Stomach (tissue), 8 donors: ENCODE measurements at regions not wholly inside any gene's neighbourhood (a gene's known extent, or its start where the extent isn't known, plus 50 kb on each side); places are given as distances from the start of the nearest gene placed in this dataset.
"Not testable (repeated sequence)": the region's sequence is repeated elsewhere in the genome, so short reads cannot be mapped to it uniquely, and the experiment has no call there.

ENCODE experiments used
- DNase-seq, 2 donors: peaks; one replicate each; pipeline versions ENCODE4 v3.0.0 to v3.0.0-alpha.2; 2013 to 2019
- H3K27ac ChIP-seq, 5 donors: fragments of 200-600 bp in 4 of 5; sonication (generic) in 4 of 5; one replicate each; pipeline ENCODE4 v1.5.1; 2013 to 2019; ENCODE audit warnings: mild to moderate bottlenecking in 1 of 5, moderate library complexity in 1 of 5
- H3K27me3 ChIP-seq, 3 donors: fragments of 200-600 bp; sonication (generic); one replicate each; pipeline ENCODE4 v1.5.1; 2017 to 2019; ENCODE audit warnings: mixed run types in 1 of 3
- H3K36me3 ChIP-seq, 4 donors: fragments of 200-600 bp; sonication (generic); 1 replicate in 3 of 4; 2 replicates in 1 of 4; pipeline ENCODE4 v1.5.1; 2016 to 2019
- H3K4me1 ChIP-seq, 4 donors: fragments of 200-600 bp; sonication (generic); one replicate each; pipeline ENCODE4 v1.5.1; 2016 to 2019
- H3K4me3 ChIP-seq, 4 donors: fragments of 200-600 bp; sonication (generic) in 3 of 4; one replicate each; pipeline ENCODE4 v1.5.1; 2016 to 2019; ENCODE audit warnings: mild to moderate bottlenecking in 1 of 4
- H3K9me3 ChIP-seq, 4 donors: fragments of 200-600 bp; sonication (generic); one replicate each; pipeline ENCODE4 v1.5.1; 2016 to 2019
- CTCF ChIP-seq, 7 experiments: fragments of 450-650 bp in 4 of 7; fragments of 200-600 bp in 3 of 7; sonication (generic) in 3 of 7; IDR thresholded peaks; one replicate each; pipeline ENCODE4 v1.5.1; 2016 to 2019; ENCODE audit warnings: antibody characterized with exemption in 7 of 7, control low read depth in 2 of 7, mild to moderate bottlenecking in 1 of 7
- EP300 ChIP-seq: sonication (generic); formaldehyde crosslinking; IDR thresholded peaks from one replicate; pipeline ENCODE4 v1.6.1; 2017; ENCODE audit warnings: antibody characterized with exemption
- POLR2A ChIP-seq, 4 donors: fragments of 450-650 bp; IDR thresholded peaks; one replicate each; pipeline ENCODE4 v1.6.1; 2016; ENCODE audit warnings: antibody characterized with exemption in 4 of 4, control low read depth in 2 of 4, mild to moderate bottlenecking in 1 of 4, moderate library complexity in 1 of 4
- POLR2AphosphoS5 ChIP-seq, 3 donors: sonication (generic); formaldehyde crosslinking; IDR thresholded peaks; one replicate each; pipeline ENCODE4 v1.6.1; 2016; ENCODE audit warnings: antibody characterized with exemption in 3 of 3
- WGBS, 5 donors: extraction: QIAGEN DNeasy Blood & Tissue Kit in 3 of 5; methylation state at CpG; one replicate each; pipeline versions ENCODE4 v1.1.5 to v1.1.7; 2013 to 2018; 5-methylcytosine and 5-hydroxymethylcytosine counted together
- intact Hi-C: fragments of 100-400 bp; cut with DNase I; formaldehyde crosslinking; loops from one replicate; pipeline ENCODE4 v1.15.1; 2023; ENCODE audit warnings: low total_unique reads
- donor health status: healthy with polysubstance abuse.
- donor health status: Bipolar disorder and iron deficiency.
- donor health status: healthy.

GRCh38 chr1:47690341-47691250 lies 252.8 kb downstream of the FOXD2 start:
- intact Hi-C loops: no loop called here
- Histone ChIP-seq H3K4me1 (no peaks in the 10 kb centered on the region), H3K9me3 (no peaks in the 10 kb centered on the region), H3K27ac (no peak overlapping the region), H3K36me3 (no peaks in the 10 kb centered on the region), H3K4me3 (no peak overlapping the region), H3K27me3 (peaks cover 0 to 46% (median 8%) of the 10 kb centered on the region in 3 donors)
- TF ChIP-seq EP300: no peak
- TF ChIP-seq POLR2AphosphoS5 (IDR thresholded peaks at IDR 0.05): no peak
- no peak for TF ChIP-seq CTCF (IDR thresholded peaks at IDR 0.05)
- no peak for TF ChIP-seq POLR2A (IDR thresholded peaks at IDR 0.05)
- no peak for DNase-seq
- WGBS, 5 donors: 74 to 81% (median 75%) methylated on average over 15 of the region's 15 CpGs

- H3K4me1 ChIP-seq, H3K36me3 ChIP-seq, H3K27ac ChIP-seq, DNase-seq, H3K4me3 ChIP-seq, intact Hi-C loops, H3K9me3 ChIP-seq: not testable (repeated sequence)
- 90 to 94% (median 93%) methylated on average over 4 of the region's 4 CpGs for WGBS, 5 donors
- peaks cover 0 to 46% (median 8%) of the 10 kb centered on the region in 3 donors for H3K27me3 ChIP-seq
Observed at GRCh38 chr1:47691293-47691692, 253.4 kb downstream of the FOXD2 start.

- Histone ChIP-seq H3K27ac (no peak overlapping the region), H3K36me3 (no peaks in the 10 kb centered on the region), H3K4me3 (no peak overlapping the region), H3K4me1 (no peaks in the 10 kb centered on the region), H3K27me3 (peaks cover 0 to 46% (median 8%) of the 10 kb centered on the region in 3 donors), H3K9me3 (no peaks in the 10 kb centered on the region)
- 94 to 100% (median 97%) methylated on average over 7 of the region's 7 CpGs for WGBS, 5 donors
- peak in 1 of 2 donors; percentile 3 for DNase-seq
- TF ChIP-seq EP300 (no peak), POLR2AphosphoS5 (IDR thresholded peaks at IDR 0.05) (no peak), CTCF (IDR thresholded peaks at IDR 0.05) (no peak), POLR2A (IDR thresholded peaks at IDR 0.05) (no peak)
- intact Hi-C loops: no loop called here
Observed at GRCh38 chr1:47692196-47692595, 254.4 kb downstream of the FOXD2 start.

- no peak for DNase-seq
- Histone ChIP-seq H3K9me3 (no peaks in the 10 kb centered on the region), H3K36me3 (no peaks in the 10 kb centered on the region), H3K4me1 (no peaks in the 10 kb centered on the region), H3K27me3 (peaks cover 0 to 36% (median 6%) of the 10 kb centered on the region in 3 donors), H3K27ac (no peak overlapping the region), H3K4me3 (no peak overlapping the region)
- intact Hi-C loops: no loop called here
- TF ChIP-seq POLR2A (IDR thresholded peaks at IDR 0.05): no peak
- TF ChIP-seq CTCF (IDR thresholded peaks at IDR 0.05): no peak
- no peak for TF ChIP-seq POLR2AphosphoS5 (IDR thresholded peaks at IDR 0.05)
- no peak for TF ChIP-seq EP300
- 87 to 92% (median 89%) methylated on average over 8 of the region's 8 CpGs for WGBS, 5 donors
Observed at GRCh38 chr1:47693115-47693514, 255.3 kb downstream of the FOXD2 start.
